Left kidney (tissue), 1 donor: ENCODE measurements at regions not wholly inside any gene's neighbourhood (a gene's known extent, or its start where the extent isn't known, plus 50 kb on each side); places are given as distances from the start of the nearest gene placed in this dataset.
A peak's percentile ranks its signal among the peaks of the same experiment; 100 is the strongest.

Experiments
- DNase-seq: peaks from one replicate; pipeline ENCODE4 v3.0.0-alpha.2; 2013

DNA sequence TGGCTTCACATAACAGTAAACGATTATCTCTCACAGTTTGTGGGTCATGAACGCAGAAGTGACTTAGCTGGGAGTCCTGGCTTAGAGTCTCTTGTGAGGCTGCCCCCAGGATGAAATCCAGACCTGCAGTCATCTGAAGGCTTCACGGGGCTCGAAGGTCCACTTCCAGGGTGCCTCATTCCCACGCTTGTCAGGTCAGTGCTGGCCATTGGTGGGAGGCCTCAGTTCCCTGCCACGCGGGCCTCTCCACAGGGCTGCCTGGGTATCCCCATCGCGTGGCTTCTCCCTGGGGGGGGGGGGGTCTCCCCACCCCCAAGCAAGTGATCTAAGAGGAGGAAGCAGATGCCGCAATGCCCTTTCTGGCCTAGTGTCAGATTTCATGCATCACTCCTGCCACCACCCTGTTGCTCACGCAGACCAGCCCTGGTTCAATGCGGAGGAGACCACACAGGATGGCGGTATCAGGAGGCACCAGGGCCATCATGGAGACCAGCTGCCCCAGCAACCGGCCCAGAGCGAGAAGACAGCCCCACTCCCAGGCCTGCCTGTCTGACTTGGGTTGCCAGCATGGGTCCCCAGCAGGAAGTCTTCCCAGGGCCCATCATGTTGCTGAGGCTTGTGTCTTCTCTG is 77.3 kb upstream of the CDH5 start:
- no peak for DNase-seq

DNA sequence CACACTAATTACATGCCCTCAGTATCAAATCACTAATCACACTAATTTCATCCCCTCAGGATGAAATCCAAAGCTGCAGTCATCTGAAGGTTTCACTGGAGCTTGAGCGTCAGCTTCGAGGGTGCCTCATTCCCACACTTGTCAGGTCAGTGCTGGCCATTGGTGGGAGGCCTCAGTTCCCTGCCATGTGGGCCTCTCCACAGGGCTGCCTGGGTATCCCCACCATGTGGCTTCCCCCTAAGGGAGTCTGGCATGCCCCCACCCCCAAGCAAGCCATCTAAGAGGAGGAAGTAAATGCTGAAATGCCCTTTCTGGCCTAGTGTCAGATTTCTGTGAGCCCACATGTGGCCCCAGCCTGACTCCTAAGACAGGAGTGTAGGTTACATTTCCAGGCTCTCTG is 78.6 kb upstream of the CDH5 start:
- DNase-seq = no peak

DNA sequence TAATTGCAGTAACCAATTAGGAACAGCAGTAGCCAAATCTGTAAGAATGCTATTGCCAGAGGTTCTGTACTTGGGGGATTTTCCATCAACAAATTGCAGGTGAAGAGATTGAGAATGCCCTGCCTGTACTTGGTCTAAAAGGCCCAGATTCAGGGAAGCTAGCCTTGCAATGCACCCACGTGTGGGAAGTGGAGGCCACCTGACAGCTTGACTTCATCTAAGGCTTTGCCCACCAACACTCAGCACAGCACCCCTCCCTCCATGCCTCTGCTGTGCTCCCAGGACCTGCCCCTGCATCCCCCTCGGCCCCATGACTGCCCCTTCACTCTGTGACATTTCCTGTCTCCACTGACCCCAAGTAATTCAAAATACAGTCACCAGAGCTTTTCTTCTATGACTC is 79.1 kb upstream of the CDH5 start:
- no peak for DNase-seq

DNA sequence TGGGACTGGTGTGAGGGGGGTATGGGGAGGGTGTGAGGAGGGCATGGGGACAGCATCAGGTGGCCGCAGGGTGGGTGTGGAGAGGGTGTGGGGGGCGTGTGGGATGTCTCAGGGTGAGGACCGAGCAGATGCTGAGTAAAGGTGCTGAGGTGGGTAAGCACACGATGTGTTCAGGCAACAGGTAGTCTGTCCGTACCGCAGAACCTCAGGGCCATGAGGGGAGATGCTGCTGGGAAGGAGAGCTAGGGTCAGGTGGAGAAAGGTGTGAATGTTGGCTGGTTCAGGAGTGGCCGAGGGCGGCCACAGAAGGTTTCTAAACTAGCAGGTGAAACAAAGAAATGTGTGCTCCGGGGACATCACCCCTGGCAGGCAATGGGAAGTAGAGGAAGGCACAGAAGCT is 80.0 kb upstream of the CDH5 start:
- DNase-seq = no peak

DNA sequence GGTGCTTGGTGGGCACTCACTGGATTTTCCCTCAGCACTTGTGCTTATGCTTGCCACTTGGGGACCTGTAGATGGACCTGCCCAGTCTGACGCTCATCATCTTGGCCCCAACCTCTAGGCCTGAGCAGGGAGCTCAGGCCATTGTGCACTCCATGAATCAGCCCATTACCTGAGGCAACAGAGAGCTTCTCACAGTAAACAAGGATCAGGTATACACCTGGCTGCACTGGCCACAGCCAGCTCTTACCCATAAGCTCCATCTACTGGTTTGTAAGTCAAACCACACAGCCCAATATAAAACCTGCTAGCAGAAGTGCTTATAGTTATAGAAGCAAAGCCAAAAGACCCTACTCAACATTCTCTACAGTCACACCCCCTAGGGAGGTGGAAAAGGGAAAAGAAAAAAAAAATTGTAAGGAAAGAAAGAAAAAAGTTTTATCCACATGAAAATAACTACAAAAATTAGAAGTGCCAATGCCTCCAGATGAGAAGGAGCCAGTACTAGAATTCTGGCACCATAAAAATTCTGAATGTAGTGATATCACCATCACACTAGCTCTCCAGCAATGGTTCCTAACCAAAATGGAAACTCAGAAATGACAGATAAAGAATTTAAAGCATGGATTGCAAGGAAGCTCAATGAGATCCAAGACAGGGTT is 87.8 kb upstream of the CDH5 start:
- no peak for DNase-seq

DNA sequence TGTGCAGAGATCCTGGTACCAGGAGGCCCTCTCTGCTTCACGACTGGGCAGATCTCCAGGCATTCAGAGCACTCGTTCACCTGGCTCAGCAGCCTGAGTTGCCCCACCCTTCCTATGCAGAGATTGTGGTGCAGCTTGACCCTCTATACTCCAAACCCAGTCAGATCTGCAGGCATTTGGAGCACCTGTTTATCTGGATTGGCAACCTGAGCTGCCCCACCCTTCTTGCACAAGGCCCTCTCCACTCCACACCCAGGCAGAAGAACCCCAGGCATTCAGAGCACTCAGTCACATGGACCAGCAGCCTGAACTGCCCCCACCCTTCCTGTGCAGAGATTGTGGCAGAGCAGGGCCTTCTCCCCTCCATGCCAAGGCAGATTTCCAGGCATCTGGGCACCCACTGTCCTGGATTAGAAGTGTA is 88.4 kb upstream of the CDH5 start:
- no peak for DNase-seq

DNA sequence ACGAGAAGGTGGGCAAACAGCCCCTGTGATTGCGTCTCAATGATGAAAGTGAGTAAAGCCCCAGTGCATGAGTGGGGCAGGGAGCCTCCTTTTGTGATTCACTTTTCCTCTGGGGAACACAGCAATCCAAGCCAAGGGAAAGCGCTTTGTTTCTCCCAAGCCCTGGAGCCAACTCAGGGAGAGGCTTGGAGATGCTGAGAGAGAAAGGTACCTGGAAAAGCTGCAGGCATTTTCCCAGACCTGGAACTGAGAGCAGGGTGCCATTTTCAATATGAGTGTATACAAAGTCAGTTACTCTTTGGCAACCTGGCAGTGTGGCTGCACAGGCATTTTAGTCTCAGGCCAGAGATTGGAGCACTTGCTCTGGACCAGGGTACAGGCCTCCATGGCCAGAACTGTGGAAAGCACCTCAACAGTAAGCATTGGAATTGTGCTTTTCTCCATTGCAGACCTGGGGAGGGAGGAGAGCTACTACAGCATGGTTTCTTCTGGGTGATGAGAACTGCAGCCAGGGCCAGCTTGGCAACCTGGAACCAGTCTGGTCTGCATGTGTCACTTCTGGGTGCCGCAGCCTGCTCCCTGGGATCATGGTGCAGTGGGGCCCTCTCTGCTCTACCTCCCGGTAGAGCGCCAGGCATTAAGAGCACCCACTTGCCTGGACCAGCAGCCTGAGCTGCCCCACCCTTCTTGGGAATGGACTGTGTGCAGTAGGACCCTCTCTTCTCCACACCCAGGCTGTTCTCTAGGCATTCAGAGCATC is 89.0 kb upstream of the CDH5 start:
- DNase-seq = no peak

DNA sequence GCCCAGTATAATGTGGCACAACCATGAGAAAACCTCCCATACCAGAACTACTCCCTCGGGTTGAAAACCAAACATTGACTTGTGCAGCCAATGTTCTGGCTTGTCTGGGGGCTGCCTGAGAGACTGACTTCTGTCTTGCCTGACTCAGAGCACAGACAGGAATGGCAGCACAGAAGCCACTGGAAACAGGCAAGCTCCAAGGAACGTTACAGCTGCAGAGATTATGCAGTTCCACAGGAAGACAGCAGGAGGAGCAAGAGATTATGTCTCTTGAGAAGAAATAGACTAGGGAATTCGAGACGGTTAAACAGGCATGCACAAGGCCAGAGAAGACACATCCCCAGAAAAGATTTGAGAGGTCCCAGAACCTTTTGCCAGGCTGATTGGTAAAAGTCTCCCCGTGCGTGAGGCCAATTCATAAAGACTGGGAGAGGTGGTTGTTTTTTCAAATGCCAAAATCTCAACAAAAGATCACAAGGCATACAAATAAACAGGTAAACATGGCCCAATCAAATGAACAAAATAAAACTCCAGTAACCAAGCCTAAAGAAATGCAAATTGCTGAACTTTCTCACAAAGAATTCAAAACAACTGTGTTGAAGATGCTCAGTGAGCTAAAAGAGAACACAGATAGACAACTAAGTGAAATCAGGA is 90.6 kb upstream of the CDH5 start:
- no peak for DNase-seq

DNA sequence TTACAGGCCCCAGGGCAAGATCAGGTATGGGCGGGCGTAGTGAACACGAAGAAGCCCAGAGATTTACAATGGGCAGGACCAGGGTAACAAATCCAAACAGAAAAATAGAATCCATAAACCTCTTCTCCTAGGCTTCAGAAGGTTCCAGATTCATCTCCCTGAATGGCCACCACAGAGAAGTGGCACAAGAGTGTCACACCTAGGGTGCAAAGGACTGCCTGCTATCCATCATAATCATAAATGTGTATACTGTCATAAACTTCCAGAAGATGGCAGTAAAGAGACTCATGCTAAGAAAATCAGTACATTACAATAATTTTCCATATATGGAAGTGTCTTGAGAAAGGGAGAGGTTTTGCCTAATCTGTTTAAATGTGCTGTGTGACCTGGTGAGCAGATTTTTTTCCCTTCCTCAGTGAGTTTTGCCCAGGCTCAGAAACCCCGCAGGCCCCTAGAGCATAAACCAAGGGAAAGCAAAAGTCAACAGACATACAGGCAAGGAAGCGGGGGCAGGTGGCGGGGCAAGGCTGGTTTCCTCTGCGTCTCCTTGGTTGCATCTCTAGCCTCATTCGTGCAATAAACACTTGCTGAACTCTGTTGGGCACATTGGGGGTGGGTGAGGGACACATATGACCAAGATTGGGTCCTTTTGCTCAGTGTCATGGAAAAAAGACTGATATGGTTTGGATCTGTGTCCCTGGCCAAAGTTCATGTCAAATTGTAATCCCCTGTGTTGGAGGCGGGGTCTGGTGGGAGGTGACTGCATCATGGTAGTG is 92.0 kb upstream of the CDH5 start:
- DNase-seq = no peak

DNA sequence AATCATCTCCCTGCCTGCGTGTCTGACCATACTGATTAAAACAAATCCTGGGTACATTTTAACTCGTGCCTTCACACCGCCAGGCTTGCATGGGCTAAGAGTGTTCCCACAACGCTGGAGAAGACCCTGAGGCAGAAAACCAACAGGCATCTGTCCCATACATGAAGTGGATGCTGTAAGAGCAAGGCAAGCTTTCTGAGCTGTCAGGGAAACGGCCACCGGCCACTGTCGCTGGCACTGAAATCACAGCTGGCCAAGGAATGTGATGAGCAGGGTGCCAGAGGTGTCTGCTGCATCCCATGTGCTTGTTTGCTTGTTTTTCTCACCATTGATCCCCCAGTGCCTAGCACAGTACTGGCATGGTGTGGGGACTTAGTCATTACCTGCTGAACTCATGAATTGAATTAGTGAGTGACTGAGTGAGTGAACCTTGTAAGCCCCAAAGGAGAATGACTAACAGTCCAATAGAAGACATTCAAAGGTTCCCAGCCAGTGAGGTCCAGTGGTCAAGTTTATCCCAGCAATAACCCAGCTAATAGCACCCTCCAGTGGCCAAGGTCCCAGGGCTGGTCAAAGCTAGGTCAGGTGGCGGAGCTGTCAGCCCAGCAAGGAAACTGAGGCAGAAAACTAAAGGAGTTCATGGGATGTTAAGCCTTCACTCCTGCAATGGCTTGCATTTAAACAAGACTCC is 92.7 kb upstream of the CDH5 start:
- DNase-seq = no peak

DNA sequence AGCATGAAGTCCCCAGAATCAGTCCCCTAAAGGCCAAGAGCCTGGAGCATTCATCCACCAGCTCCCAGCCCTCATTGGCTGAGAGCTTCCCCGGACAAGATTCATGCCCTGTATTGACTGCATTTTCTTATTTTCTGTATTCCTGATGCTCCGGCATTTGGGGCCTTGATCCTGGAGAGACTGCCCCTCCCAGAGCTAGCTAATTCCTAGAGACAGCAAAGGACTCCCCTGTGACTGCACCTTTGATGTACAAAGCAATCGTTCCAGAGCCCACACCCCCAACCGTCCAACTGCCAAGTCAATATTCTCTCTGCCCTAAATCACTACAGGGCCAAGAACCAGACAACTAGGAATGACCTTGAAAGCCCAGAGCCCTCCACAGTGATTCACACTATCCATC is 93.4 kb upstream of the CDH5 start:
- DNase-seq = no peak

DNA sequence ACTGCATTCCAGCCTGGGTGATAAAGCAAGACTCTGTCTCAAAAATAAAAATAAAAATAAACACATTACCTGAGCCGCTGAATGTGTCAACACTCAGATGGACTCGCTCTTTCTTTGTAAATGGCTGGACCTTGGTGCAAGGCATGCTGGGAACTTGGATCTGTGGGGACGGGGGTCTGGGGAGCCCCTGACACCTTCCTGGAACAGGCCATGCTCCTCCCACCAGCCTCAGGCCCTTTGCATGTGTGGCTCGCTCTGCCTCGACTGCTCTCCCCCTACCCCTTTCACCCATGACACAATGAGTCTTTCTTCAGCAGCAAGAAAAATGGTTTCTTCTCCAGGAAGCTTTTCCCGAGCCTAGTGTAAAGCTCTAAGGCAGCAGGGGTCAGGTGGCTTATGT is 94.0 kb upstream of the CDH5 start:
- no peak for DNase-seq

DNA sequence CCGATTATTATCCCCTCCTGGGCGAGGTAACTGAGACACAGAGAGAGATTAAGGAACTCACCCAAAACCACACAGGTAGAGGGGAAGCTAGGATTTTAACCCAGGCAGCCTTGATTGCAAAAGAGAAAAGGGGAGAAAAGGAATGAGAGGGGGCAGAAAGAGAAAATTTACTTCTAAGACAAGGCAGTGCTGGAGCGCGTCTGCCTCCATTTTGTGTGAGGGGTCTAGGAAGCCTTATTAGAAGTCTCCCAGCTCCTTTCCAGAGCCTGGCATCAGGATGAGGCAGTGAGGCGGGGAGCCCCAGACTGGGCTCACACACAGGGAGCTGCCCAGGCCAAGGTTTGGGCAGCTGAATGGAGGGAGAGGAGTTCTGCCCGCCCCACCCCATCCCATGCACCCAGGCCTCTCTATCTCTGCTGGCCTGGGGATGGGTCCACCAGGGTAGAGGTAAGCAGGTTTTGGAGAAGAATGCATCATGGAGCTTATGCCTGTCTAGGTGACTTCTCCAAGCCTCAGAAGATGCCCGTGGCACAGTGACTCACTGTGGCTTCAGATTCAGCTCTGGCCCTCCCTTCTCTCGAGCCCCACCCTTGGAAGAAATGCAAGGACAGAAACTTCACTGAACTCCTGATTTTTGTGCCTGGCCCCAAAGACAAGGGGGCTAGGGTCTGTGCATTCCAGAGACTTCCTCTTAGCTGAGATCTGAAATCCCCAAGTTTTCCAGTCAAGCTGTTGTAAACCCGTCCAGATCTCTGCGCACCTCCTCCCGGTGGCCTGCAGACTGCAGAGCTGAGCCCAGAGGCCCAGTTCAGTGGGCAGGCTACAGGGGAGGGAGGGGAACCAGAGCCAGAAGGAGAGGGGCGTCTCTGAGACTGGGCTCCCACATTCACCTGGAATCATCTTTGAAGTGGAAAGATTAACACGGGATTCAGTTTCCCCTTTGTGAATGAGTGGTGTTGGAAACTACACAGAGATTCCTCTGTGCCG is 95.1 kb upstream of the CDH5 start:
- DNase-seq = no peak

DNA sequence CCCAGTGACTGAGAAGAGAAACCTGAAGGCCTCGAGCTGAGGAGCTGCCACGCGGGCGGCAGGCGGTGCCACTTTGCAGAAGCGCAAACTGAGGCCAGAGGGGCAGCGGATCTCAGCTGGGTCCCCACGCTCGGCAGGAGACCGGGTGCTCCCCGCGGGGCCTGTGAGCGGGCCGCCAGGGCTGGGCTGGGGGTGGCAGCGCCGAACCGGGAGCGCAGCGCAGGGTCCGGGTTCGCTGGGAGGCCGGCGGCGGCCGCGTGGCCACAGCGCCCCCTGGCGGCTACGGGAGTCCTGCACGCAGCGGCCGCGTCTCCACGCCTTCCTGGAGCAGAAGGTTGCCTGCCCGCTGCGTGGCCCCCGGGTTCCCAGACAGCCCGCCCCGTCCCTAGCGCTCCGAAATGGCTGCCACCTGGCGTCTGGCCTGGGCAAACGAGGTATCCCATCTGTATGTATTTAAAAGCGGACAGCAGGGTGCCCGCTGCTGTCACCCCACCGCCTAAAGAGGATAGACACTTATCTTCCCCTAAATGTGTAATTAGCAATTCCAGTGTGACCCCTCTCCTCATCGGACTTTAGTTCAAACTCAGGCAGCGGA is 96.1 kb upstream of the CDH5 start:
- DNase-seq = peak; percentile 70

DNA sequence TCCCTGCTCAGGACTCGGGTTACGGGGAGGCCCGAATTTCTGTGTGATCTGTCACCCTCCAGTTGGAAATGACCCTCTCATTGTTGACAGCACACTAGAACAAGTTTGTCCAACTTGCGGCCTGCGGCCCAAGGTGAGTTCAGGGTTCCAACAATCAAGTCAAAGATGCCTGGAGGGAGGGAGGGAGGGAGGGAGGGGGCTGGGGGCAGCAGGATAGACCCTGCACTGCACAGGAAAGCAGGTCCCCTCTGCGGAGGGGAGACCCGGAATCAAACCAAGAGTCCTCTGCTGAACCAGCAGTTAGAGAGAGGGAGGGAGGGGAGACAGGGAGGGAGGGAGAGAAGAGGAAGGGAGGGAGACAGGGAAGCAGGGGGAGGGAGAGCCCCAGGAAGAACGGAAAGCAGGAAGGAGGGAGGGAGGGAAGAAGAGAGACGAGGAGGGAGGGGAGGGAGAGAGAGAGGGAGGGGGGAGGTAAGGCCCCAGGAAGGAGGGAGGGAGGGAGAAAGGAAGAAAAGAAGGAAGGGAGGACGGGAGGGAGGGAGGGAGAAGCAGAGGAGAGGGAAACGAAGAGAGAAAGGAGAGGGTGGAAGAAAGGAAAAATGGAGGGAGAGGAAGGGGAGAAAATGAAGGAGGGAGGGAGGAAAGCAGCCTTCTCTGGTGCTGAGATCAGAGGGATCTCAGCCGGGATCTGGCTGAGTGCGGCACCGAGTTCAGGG is 96.7 kb upstream of the CDH5 start:
- peak; percentile 47 for DNase-seq

DNA sequence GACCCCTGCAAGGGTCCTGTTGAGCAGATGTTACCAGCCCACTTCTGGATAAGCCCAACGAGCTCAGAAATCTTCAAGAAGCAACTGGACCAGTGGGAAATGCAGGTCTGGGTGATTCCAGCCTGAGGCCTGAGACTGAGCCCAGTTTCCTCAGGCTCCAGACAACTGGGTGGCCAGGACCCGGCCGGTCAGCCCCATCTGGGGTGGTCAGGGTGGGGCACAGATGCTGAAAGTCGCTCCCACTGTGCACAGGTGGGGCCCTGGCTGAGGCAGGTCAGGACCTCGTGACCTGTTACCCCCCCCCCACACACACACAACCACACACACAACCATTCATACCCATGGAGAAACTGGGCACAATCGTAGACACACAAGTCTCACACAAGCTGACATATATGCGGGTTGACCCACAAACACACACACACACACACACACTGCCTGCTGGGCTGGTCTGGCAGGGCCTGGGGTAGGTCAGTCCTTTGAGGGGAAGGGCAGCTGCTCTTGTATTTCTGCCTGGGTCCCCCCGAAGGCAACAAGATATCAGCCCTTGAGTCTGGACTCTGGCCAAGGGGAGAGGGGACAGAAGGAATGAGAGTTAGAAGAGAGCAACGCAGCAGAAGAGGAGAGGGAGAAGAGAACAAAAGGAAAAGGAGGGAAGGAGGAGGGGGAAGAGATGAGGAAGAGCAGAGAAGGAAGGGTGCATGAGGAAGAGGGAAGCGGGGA is 99.0 kb upstream of the CDH5 start:
- no peak for DNase-seq

DNA sequence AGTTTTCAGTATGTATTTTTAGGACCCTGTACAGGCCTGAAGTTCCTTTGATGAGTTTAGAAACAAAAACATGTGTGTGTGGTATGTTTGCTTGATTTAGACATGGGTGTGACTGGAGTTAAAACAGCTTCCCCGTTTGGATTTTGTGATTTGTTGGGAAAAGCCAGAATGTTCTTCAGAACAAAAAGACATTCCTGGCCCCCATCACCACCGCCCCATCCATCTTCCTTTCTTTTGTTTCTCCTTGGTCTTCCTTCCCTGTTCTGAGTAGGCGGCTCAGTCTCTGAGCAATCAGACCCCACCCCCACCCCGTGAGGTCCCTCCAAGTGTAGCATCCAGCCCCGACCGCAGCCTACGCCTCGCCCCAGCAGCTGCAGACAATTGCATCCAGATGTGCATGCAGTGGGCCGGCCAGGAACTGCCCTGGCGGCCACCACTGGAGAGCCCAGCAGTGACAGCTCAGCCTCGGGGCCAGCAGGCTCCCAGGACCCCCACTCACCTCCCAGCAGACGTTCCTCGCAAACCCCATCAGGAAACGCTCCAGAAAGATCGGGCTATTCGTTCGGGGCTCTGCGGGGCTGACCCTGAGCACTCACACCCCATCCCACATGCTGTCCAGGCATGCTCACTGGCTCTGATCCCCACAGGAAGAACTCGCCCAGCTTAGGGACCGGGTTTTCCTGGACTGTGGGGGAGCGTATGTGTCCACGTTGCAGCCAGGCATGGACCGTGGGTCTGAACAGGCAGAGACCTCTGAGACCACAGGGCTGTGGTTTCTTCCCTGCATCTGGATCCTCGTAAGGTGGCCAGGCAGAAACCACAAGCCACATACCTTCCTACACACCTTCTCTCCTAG is 99.8 kb upstream of the CDH5 start:
- DNase-seq = peak; percentile 66
